ENCODE measurements at regions not wholly inside any gene's neighbourhood (a gene's known extent, or its start where the extent isn't known, plus 50 kb on each side); places are given as distances from the start of the nearest gene placed in this dataset.

DNA sequence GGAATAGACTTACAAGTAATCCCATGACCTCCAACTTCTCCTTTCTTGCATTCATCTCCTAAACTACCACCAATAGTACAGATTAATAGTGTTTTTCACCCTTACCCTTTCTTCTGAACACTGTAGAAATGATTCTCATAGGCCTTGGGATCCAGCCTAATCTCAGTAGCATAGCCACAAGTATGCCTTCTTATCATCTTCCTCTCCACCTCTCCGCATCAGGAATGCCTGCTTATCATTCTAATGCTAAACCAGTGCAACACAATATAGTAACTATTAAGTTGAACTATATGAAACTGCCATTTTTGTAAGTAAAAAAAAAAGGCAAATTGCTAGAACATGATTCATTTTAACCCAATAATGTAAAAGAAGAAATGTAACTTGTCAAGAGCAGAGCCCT lies 79.5 kb upstream of the IL2 start:
- TF ChIP-seq, protein P1, sequence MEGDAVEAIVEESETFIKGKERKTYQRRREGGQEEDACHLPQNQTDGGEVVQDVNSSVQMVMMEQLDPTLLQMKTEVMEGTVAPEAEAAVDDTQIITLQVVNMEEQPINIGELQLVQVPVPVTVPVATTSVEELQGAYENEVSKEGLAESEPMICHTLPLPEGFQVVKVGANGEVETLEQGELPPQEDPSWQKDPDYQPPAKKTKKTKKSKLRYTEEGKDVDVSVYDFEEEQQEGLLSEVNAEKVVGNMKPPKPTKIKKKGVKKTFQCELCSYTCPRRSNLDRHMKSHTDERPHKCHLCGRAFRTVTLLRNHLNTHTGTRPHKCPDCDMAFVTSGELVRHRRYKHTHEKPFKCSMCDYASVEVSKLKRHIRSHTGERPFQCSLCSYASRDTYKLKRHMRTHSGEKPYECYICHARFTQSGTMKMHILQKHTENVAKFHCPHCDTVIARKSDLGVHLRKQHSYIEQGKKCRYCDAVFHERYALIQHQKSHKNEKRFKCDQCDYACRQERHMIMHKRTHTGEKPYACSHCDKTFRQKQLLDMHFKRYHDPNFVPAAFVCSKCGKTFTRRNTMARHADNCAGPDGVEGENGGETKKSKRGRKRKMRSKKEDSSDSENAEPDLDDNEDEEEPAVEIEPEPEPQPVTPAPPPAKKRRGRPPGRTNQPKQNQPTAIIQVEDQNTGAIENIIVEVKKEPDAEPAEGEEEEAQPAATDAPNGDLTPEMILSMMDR (conservative IDR thresholded peaks at IDR 0.05; ENCODE audit: low read depth in 2 of 2): no peak
- TF ChIP-seq, protein P2, sequence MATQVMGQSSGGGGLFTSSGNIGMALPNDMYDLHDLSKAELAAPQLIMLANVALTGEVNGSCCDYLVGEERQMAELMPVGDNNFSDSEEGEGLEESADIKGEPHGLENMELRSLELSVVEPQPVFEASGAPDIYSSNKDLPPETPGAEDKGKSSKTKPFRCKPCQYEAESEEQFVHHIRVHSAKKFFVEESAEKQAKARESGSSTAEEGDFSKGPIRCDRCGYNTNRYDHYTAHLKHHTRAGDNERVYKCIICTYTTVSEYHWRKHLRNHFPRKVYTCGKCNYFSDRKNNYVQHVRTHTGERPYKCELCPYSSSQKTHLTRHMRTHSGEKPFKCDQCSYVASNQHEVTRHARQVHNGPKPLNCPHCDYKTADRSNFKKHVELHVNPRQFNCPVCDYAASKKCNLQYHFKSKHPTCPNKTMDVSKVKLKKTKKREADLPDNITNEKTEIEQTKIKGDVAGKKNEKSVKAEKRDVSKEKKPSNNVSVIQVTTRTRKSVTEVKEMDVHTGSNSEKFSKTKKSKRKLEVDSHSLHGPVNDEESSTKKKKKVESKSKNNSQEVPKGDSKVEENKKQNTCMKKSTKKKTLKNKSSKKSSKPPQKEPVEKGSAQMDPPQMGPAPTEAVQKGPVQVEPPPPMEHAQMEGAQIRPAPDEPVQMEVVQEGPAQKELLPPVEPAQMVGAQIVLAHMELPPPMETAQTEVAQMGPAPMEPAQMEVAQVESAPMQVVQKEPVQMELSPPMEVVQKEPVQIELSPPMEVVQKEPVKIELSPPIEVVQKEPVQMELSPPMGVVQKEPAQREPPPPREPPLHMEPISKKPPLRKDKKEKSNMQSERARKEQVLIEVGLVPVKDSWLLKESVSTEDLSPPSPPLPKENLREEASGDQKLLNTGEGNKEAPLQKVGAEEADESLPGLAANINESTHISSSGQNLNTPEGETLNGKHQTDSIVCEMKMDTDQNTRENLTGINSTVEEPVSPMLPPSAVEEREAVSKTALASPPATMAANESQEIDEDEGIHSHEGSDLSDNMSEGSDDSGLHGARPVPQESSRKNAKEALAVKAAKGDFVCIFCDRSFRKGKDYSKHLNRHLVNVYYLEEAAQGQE (IDR thresholded peaks at IDR 0.05; ENCODE audit: unreplicated experiment): no peak
- TF ChIP-seq EZH2phosphoT487 (IDR thresholded peaks at IDR 0.05; ENCODE audit: unreplicated experiment) (no peak), ZNF114 (CRISPR knock-in tag; IDR thresholded peaks at IDR 0.05) (no peak), CREB1 (CRISPR knock-in tag; IDR thresholded peaks at IDR 0.05; ENCODE audit: low read depth) (no peak), EZH2 (IDR thresholded peaks at IDR 0.05; ENCODE audit: low read depth, unreplicated experiment) (no peak), POLR2AphosphoS5 (IDR thresholded peaks at IDR 0.05; ENCODE audit: low read depth) (no peak), JUNB (IDR thresholded peaks at IDR 0.05; ENCODE audit: unreplicated experiment) (no peak), NANOG (IDR thresholded peaks at IDR 0.05; ENCODE audit: borderline replicate concordance) (no peak), STAT1 (IDR thresholded peaks at IDR 0.05; ENCODE audit: unreplicated experiment) (no peak), ZNF331 (CRISPR knock-in tag; IDR thresholded peaks at IDR 0.05; ENCODE audit: low read depth) (no peak)
- TF ChIP-seq, protein P3, sequence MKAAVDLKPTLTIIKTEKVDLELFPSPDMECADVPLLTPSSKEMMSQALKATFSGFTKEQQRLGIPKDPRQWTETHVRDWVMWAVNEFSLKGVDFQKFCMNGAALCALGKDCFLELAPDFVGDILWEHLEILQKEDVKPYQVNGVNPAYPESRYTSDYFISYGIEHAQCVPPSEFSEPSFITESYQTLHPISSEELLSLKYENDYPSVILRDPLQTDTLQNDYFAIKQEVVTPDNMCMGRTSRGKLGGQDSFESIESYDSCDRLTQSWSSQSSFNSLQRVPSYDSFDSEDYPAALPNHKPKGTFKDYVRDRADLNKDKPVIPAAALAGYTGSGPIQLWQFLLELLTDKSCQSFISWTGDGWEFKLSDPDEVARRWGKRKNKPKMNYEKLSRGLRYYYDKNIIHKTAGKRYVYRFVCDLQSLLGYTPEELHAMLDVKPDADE (IDR thresholded peaks at IDR 0.05): no peak
